22Rv1 (cell line): ENCODE measurements at regions not wholly inside any gene's neighbourhood (a gene's known extent, or its start where the extent isn't known, plus 50 kb on each side); places are given as distances from the start of the nearest gene placed in this dataset.

Experiments
- H3K27ac ChIP-seq: fragments of 450-650 bp; 2 replicates; pipeline ENCODE4 v1.5.1; 2017
- ZFX ChIP-seq: fragments of 450-650 bp; IDR thresholded peaks from 2 replicates; pipeline ENCODE4 v1.6.1; 2017; ENCODE audit warnings: antibody characterized with exemption, borderline replicate concordance
- TF ChIP-seq, protein P1 (sequence below): fragments of 450-650 bp; IDR thresholded peaks from 2 replicates; pipeline ENCODE4 v1.5.1; 2017; ENCODE audit warnings: mild to moderate bottlenecking

DNA sequence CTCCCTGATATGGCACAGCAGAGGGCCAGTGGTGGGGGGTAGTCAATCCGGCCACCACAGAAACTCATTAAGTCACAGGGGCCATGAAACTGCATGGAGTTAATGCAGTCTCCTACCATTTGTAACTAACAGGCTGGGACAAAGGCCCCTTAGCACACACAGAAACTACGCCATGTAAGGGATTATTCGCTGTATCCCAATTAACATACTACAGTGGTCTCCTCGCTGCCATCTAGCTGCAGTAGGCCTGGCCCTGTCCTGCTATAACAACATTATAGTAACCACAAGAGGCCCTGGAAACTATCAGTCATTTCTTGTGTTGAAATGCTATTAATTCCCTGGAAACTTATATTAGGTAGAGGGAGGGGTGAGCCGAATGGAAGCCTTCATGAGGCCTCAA, 72.3 kb upstream of the CCN2 start:
- no peak overlapping the region for H3K27ac ChIP-seq
- TF ChIP-seq ZFX, result no peak
- TF ChIP-seq, protein P1, sequence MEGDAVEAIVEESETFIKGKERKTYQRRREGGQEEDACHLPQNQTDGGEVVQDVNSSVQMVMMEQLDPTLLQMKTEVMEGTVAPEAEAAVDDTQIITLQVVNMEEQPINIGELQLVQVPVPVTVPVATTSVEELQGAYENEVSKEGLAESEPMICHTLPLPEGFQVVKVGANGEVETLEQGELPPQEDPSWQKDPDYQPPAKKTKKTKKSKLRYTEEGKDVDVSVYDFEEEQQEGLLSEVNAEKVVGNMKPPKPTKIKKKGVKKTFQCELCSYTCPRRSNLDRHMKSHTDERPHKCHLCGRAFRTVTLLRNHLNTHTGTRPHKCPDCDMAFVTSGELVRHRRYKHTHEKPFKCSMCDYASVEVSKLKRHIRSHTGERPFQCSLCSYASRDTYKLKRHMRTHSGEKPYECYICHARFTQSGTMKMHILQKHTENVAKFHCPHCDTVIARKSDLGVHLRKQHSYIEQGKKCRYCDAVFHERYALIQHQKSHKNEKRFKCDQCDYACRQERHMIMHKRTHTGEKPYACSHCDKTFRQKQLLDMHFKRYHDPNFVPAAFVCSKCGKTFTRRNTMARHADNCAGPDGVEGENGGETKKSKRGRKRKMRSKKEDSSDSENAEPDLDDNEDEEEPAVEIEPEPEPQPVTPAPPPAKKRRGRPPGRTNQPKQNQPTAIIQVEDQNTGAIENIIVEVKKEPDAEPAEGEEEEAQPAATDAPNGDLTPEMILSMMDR, result peak; percentile 27; the same call in 1 of the 2 replicates

DNA sequence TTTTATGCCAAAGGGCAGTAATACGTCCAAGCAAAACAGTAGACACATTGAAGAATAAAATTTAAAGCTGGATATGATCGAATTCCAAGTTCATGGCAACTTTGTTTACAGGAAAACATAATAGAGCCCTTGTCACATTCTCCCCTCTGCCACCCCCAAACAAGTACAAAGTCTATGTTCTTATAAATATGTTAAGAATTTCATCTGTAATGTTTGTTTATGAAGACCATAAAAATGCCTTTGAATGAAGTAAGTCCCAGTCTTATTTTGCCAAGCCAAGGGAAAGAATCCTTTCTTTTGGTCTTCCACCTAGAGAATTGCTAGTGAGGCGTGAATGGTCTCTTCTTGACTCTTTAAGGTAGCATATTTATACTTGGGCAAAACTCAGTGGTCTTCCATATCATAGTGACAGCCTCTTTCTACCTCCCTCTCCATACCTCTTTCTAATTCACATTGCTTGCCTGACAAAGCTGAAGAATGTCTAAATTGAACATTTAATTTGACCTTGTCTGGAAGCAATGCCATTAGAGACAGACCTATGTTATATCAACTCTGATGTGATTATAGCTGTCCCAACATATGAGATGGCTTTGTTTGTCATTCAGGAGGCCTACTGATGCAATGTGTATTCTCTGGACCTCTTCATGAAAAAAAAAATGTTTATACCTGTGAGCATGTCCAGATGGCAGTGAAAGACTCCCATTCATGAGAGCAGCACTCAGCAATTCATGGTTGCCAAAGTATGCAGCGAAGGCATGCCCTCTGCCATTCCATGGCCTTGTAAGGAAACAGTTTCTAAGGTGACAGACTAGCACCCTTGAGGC, 70.6 kb upstream of the CCN2 start:
- TF ChIP-seq ZFX, result no peak
- TF ChIP-seq, protein P1, result no peak
- peak overlapping the region; percentile 9; the same call in 1 of the 2 replicates for H3K27ac ChIP-seq

DNA sequence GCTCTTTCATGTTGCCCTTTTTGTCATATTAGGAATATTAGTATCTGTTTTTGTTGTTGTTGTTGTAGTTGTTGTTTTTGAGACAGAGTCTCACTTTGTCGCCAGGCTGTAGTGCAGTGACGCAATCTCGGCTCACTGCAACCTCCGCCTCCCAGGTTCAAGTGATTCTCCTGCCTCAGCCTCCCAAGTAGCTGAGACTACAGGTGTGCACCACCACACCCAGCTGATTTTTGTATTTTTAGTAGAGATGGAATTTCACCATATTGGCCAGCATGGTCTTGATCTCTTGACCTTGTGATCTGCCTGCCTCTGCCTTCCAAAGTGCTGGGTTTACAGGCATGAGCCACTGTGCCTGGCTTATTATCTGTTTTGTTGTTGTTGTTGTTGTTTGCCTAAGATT, 69.7 kb upstream of the CCN2 start:
- H3K27ac ChIP-seq, result peak overlapping the region; percentile 9; the same call in 1 of the 2 replicates

DNA sequence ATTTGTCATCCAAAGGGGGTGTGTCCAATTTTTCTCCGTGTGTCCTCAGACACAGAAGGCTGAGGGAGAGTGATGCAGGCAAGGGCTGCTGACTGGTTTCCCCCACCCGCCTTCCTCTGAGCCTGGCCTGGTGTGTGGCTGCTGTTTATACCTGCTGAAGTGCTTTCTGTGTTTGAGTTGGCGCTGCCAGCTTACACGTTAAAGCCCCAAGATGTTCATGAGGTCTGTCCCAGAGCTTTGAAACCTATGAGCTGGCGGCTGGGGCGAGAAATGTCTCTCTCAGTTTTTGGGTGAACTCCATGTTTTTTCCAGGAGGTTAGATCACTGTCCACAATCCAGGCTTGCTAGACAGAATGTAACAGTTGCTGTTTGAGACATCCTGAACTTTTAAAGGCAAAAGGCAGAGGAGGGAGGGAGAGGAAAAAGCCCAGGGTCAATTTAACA, 69.0 kb upstream of the CCN2 start:
- H3K27ac ChIP-seq, result no peak overlapping the region
- TF ChIP-seq, protein P1, result no peak
- no peak for TF ChIP-seq ZFX

DNA sequence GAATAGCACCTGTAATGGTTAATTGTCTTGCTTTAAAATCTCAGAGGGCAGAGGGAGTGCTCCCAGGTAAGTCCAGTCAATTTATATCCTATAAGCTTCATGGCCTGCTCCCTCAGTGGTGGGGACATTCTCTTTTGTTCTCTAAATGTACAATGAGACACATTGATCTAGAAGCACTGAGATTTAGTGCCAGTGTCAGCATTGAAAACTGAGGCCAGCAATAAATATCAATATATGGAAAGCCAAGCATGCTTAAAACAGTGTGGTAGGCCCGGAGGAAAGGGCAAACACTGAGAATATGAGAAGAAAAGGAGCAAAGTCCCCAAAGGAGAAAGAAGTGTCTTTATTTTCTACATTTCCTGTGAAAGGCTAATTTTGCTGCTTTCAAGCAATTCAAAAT, 68.4 kb upstream of the CCN2 start:
- TF ChIP-seq, protein P1, result no peak
- TF ChIP-seq ZFX, result no peak
- no peak overlapping the region for H3K27ac ChIP-seq

DNA sequence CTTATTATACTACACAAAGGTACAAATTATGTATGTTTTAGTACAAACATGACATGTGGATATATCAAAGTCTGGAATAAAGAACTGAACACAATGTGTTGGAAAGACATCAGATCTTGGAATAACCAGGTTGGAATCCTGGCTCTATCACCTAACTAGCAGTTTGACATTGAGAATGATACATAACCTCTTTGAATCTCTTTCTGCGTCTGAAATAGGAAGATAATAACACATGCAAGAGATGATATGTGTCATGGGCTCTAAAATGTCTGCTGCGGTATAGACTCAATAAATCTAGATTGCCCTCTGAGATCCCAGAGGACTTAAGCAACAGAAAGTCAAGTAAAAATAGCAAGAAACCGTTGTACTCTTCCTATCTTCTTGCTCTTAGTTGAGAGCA, 66.8 kb upstream of the CCN2 start:
- TF ChIP-seq ZFX, result no peak
- TF ChIP-seq, protein P1, result no peak
- no peak overlapping the region for H3K27ac ChIP-seq

DNA sequence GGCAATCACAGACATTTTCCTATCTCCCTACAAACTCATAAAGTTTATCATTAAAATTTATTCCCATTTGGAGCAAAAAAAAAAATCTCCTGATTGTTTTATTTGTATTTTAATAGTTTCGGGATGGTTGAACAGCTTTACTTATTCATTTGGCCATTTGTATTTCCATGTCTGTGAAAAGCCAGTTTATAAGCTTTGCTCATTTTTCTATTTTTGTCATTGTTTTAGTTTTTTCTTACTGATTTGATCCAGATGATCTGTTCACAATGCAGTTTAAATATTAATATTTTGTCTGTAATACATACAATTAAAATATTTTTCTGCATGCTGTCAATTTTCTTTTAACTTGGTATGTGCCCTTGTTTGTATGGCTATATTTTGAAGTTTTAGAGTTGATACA, 65.2 kb upstream of the CCN2 start:
- no peak overlapping the region for H3K27ac ChIP-seq
- TF ChIP-seq, protein P1, result no peak
- no peak for TF ChIP-seq ZFX
